WERI-Rb-1 (cell line): ENCODE measurements at regions not wholly inside any gene's neighbourhood (a gene's known extent, or its start where the extent isn't known, plus 50 kb on each side); places are given as distances from the start of the nearest gene placed in this dataset.

Source experiments
- DNase-seq: peaks from one replicate; pipeline ENCODE4 v3.0.0-alpha.2; 2020
- H3K27ac ChIP-seq: fragments of 250-450 bp; sonication (Bioruptor Pico); 2 replicates; pipeline ENCODE4 v1.5.1; 2020; ENCODE audit warnings: mild to moderate bottlenecking, moderate library complexity
- H3K27me3 ChIP-seq: fragments of 250-450 bp; sonication (Bioruptor Pico); 2 replicates; pipeline ENCODE4 v1.5.1; 2021; ENCODE audit warnings: mild to moderate bottlenecking, low read depth, moderate library complexity; ENCODE audit not compliant: insufficient read depth, severe bottlenecking
- H3K36me3 ChIP-seq: fragments of 250-450 bp; sonication (Bioruptor Pico); 2 replicates; pipeline ENCODE4 v1.5.1; 2020; ENCODE audit warnings: mild to moderate bottlenecking, moderate library complexity
- H3K4me3 ChIP-seq: 2 replicates; pipeline ENCODE4 v1.5.1; 2011; ENCODE audit warnings: low read depth, mild to moderate bottlenecking, control low read depth, low read length
- H3K9me3 ChIP-seq: fragments of 250-450 bp; sonication (Bioruptor Pico); 2 replicates; pipeline ENCODE4 v1.5.1; 2021; ENCODE audit warnings: mild to moderate bottlenecking, moderate library complexity; ENCODE audit not compliant: severe bottlenecking
- TF ChIP-seq, protein P1 (sequence below): IDR thresholded peaks from 2 replicates; pipeline ENCODE4 v1.5.1; 2011; ENCODE audit warnings: low read depth, mild to moderate bottlenecking, control low read depth, inconsistent platforms, low read length

DNA sequence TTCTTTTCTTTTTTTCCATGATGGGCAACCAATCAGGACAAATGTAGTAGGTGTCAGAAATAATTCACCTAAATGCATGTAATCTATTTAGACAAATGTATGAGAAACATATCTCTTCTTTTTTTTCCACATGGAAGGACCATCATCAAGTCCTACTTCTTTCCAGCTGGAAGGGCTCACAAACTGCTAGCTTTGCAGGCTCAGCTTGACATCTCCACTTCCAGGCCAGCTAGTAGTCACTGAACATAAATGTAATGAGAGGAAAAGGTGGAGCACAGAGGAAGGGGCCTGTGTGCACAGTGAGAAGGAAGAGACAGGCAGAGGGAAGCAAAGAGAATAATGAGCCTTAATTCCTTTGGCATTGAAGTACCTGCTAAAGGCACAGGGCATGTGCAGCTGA is 504.9 kb downstream of the MCTP2 start:
- no peak overlapping the region for H3K4me3 ChIP-seq
- no peaks in the 10 kb centered on the region for H3K36me3 ChIP-seq
- TF ChIP-seq, protein P1, sequence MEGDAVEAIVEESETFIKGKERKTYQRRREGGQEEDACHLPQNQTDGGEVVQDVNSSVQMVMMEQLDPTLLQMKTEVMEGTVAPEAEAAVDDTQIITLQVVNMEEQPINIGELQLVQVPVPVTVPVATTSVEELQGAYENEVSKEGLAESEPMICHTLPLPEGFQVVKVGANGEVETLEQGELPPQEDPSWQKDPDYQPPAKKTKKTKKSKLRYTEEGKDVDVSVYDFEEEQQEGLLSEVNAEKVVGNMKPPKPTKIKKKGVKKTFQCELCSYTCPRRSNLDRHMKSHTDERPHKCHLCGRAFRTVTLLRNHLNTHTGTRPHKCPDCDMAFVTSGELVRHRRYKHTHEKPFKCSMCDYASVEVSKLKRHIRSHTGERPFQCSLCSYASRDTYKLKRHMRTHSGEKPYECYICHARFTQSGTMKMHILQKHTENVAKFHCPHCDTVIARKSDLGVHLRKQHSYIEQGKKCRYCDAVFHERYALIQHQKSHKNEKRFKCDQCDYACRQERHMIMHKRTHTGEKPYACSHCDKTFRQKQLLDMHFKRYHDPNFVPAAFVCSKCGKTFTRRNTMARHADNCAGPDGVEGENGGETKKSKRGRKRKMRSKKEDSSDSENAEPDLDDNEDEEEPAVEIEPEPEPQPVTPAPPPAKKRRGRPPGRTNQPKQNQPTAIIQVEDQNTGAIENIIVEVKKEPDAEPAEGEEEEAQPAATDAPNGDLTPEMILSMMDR: no peak
- H3K27me3 ChIP-seq: peaks cover 68% of the 10 kb centered on the region
- no peaks in the 10 kb centered on the region for H3K9me3 ChIP-seq
- no peak overlapping the region for H3K27ac ChIP-seq
- DNase-seq: no peak

DNA sequence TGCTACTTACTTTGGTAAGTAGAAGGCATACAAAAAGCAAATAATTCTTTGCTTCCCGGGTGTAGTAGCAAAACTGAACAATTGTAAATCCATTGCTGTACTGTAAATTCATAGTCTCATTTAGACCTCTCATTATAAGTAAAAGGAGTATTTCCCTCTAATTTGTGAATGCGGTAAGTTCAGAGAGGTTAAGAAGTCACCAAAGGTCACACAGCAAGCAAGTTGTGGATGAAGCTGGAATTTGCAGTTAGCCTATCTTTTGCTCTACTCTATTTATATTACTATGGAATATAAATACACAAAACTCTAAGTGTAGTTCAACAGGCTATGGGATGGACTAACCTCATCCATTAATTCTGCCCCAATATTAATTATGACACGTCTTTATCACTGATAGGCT is 508.3 kb downstream of the MCTP2 start:
- Histone ChIP-seq H3K36me3 (no peaks in the 10 kb centered on the region), H3K4me3 (no peak overlapping the region), H3K9me3 (no peaks in the 10 kb centered on the region), H3K27me3 (peaks cover 52% of the 10 kb centered on the region), H3K27ac (no peak overlapping the region)
- TF ChIP-seq, protein P1: no peak
- no peak for DNase-seq

DNA sequence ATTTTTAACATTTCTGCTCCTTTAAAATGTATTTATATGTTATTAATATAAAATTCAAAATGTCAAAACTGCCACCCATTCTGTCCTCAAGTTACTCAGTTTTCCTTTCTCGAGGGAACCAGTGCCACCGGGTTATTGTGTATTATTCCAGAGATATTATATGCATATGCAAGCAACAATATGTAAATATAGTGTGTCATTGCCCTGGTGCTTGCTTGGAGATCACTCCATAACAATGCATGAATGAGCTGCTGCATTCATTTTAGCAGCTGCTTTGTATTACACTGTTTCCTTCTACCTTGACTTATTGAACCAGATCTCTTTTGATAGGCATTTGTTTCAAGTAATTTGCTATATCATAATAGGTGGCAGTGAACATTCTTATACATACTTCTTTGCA is 509.1 kb downstream of the MCTP2 start:
- no peaks in the 10 kb centered on the region for H3K9me3 ChIP-seq
- H3K4me3 ChIP-seq: no peak overlapping the region
- H3K36me3 ChIP-seq: no peaks in the 10 kb centered on the region
- TF ChIP-seq, protein P1: no peak
- peaks cover 52% of the 10 kb centered on the region for H3K27me3 ChIP-seq
- no peak for DNase-seq
- no peak overlapping the region for H3K27ac ChIP-seq

DNA sequence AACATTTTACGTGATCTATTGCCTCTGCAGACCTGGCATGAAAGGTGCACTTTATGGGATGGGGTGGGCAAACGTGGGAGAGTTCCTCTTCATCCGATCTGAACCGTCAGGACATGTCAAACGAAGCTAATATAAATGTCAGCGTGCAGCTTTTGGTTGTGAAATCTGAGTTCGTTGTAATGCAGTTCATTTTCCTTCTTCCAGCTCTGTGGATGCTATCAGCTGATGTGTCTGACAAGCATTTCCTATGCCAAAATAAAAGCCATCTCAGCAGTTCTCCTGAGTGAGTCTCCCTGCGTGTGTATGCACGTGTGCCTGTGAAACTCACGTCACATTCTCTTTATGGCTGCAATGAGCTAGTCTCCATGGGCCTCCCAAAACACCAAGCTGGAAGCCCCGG is 512.3 kb downstream of the MCTP2 start:
- Histone ChIP-seq H3K36me3 (no peaks in the 10 kb centered on the region), H3K27me3 (peaks cover 60% of the 10 kb centered on the region), H3K9me3 (no peaks in the 10 kb centered on the region), H3K27ac (no peak overlapping the region), H3K4me3 (no peak overlapping the region)
- DNase-seq: no peak
- TF ChIP-seq, protein P1: no peak

DNA sequence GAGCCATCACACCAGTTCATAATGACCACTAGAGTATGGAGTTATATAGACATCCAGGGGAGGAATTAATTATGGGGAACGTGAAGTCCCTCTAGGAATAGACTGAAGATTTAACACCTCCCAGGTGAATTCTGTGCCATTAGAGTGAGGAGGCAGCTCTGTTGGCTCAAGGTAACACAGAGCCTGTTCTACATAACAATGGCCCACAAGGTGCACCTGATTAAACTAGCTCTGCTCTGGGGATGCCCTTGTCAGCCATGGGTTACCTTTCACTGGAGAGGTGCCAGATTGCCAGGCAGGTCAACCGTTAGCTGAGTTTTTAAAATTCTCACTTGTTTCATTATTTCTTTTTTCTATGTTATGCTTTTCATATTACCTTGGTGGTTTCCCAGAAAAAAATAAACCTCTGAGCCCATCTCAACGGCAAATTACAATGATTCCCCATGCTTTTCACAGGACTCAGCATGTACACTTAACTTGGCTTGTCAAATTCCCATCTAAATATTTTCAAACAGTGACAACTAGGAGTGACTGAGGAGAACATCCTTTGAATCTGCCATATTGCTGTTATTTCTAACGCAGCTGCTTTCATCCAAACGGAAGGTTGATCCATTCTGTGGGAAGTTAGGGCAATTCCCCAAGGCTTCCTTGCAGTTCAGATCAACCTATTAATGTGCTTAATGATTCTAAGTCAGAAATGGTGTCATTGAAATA is 512.9 kb downstream of the MCTP2 start:
- Histone ChIP-seq H3K27ac (no peak overlapping the region), H3K9me3 (no peaks in the 10 kb centered on the region), H3K36me3 (no peaks in the 10 kb centered on the region), H3K4me3 (no peak overlapping the region), H3K27me3 (peaks cover 60% of the 10 kb centered on the region)
- no peak for DNase-seq
- TF ChIP-seq, protein P1: no peak

DNA sequence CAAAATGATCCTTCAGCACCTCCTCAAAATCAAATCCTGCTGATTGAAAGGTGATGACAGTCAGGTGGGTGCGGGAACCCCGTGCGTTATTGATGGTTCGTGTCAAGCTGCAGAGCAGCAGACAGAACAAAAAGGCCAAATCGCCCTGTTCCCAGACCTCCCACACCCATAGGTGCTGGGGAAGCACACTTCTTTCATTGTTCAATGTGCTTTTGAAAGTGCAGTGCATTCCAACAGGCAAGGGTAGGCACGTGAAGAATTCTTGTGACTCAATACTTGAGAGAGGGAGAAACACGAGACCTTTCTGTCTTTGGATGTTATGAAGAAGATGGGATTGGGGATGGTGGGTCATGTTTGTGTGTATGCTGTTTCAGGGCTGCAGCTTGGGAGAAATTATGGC is 514.0 kb downstream of the MCTP2 start:
- no peaks in the 10 kb centered on the region for H3K36me3 ChIP-seq
- no peak overlapping the region for H3K4me3 ChIP-seq
- peaks cover 61% of the 10 kb centered on the region for H3K27me3 ChIP-seq
- DNase-seq: no peak
- TF ChIP-seq, protein P1: no peak
- H3K9me3 ChIP-seq: no peaks in the 10 kb centered on the region
- no peak overlapping the region for H3K27ac ChIP-seq
